ENCODE measurements at regions not wholly inside any gene's neighbourhood (a gene's known extent, or its start where the extent isn't known, plus 50 kb on each side); places are given as distances from the start of the nearest gene placed in this dataset.

GRCh38 chr15:93347986-93348385 lies 259.0 kb upstream of the RGMA start:
- no peak overlapping the region for H3K27ac Mint-ChIP-seq
- no peak for DNase-seq (ENCODE audit: low spot score)
- CTCF ChIA-PET: no interaction called here
- peaks cover 38% of the 10 kb centered on the region for H3K27me3 Mint-ChIP-seq (ENCODE audit: low read depth)
- peaks cover 29% of the 10 kb centered on the region for H3K9me3 Mint-ChIP-seq
- H3K4me3 Mint-ChIP-seq: no peak overlapping the region
- TF ChIP-seq JUN (CRISPR knock-in tag; IDR thresholded peaks at IDR 0.05): no peak
- TF ChIP-seq ATF3 (CRISPR knock-in tag; conservative IDR thresholded peaks at IDR 0.05): no peak
- TF ChIP-seq ZNF219 (CRISPR knock-in tag; IDR thresholded peaks at IDR 0.05; ENCODE audit: borderline replicate concordance): no peak
- no peak for TF ChIP-seq HMGXB4 (CRISPR knock-in tag; IDR thresholded peaks at IDR 0.05)
- no peak for TF ChIP-seq AR (CRISPR knock-in tag; IDR thresholded peaks at IDR 0.05)
- TF ChIP-seq ELF4 (CRISPR knock-in tag; IDR thresholded peaks at IDR 0.05; ENCODE audit: low read depth): no peak
- TF ChIP-seq ZNF396 (CRISPR knock-in tag; IDR thresholded peaks at IDR 0.05; ENCODE audit: borderline replicate concordance): no peak
- POLR2A ChIA-PET: no interaction called here
- ATAC-seq: no peak
- H3K4me1 Mint-ChIP-seq: peaks cover 10% of the 10 kb centered on the region; the same call in 1 of the 2 replicates
- peaks cover 26% of the 10 kb centered on the region for H3K36me3 Mint-ChIP-seq

- Mint-ChIP-seq H3K27me3 (ENCODE audit: low read depth) (peaks cover 24% of the 10 kb centered on the region), H3K4me3 (no peak overlapping the region), H3K4me1 (peaks cover 17% of the 10 kb centered on the region), H3K36me3 (peaks cover 11% of the 10 kb centered on the region), H3K9me3 (peaks cover 13% of the 10 kb centered on the region), H3K27ac (no peak overlapping the region)
- ATAC-seq (no peak), DNase-seq (ENCODE audit: low spot score) (no peak)
- CTCF ChIA-PET: interaction anchor here (1.3 kb wide), 1 partner anchor 12 kb away, joined by 6 read pairs; no protein-coding TSS in a partner anchor
- POLR2A ChIA-PET: no interaction called here
- TF ChIP-seq HMGXB4 (CRISPR knock-in tag; IDR thresholded peaks at IDR 0.05): no peak
- TF ChIP-seq ESRRA (CRISPR knock-in tag; IDR thresholded peaks at IDR 0.05; ENCODE audit: borderline replicate concordance): no peak
- TF ChIP-seq MAX (CRISPR knock-in tag; IDR thresholded peaks at IDR 0.05): no peak
- no peak for TF ChIP-seq STAT6 (CRISPR knock-in tag; conservative IDR thresholded peaks at IDR 0.05; ENCODE audit: low read depth)
- TF ChIP-seq AFF4 (CRISPR knock-in tag; IDR thresholded peaks at IDR 0.05; ENCODE audit: borderline replicate concordance): no peak
- TF ChIP-seq IRF1 (CRISPR knock-in tag; IDR thresholded peaks at IDR 0.05): no peak
- TF ChIP-seq PRRX2 (CRISPR knock-in tag; IDR thresholded peaks at IDR 0.05): no peak
- TF ChIP-seq NR3C1 (CRISPR knock-in tag; conservative IDR thresholded peaks at IDR 0.05; ENCODE audit: low read depth): no peak
- no peak for TF ChIP-seq MLX (CRISPR knock-in tag; IDR thresholded peaks at IDR 0.05)
- TF ChIP-seq FOXP4 (CRISPR knock-in tag; IDR thresholded peaks at IDR 0.05): no peak
- no peak for TF ChIP-seq ZNF423 (CRISPR knock-in tag; IDR thresholded peaks at IDR 0.05)
Measured at GRCh38 chr15:93345981-93346380, 257.0 kb upstream of the RGMA start.
